Stimulated activated memory B cell treated with anti-CD40 and anti-IgM and Interleukin-4, amounts not matched to agents 10 μg/mL and 1 μg/mL and 100 μg/mL, for 72 hours (primary cell): ENCODE measurements at regions not wholly inside any gene's neighbourhood (a gene's known extent, or its start where the extent isn't known, plus 50 kb on each side); places are given as distances from the start of the nearest gene placed in this dataset.

ENCODE experiments used
- ATAC-seq: fragments of 150-1000 bp; cut with Tn5 transposase; 2 replicates; pipeline ENCODE4 v1.10.0; 2021
- H3K27ac Mint-ChIP-seq: one replicate; pipeline ENCODE4 v1.8.0; 2022; ENCODE audit warnings: mild to moderate bottlenecking, mixed read lengths
- H3K27me3 Mint-ChIP-seq: one replicate; pipeline ENCODE4 v1.8.0; 2022; ENCODE audit warnings: mixed read lengths
- H3K36me3 Mint-ChIP-seq: one replicate; pipeline ENCODE4 v1.8.0; 2022; ENCODE audit warnings: mixed read lengths
- H3K4me1 Mint-ChIP-seq: one replicate; pipeline ENCODE4 v1.8.0; 2022; ENCODE audit warnings: mixed read lengths
- H3K4me3 Mint-ChIP-seq: one replicate; pipeline ENCODE4 v1.8.0; 2022; ENCODE audit warnings: mild to moderate bottlenecking, moderate library complexity, mixed read lengths
- H3K9me3 Mint-ChIP-seq: one replicate; pipeline ENCODE4 v1.8.0; 2022; ENCODE audit warnings: mixed read lengths

DNA sequence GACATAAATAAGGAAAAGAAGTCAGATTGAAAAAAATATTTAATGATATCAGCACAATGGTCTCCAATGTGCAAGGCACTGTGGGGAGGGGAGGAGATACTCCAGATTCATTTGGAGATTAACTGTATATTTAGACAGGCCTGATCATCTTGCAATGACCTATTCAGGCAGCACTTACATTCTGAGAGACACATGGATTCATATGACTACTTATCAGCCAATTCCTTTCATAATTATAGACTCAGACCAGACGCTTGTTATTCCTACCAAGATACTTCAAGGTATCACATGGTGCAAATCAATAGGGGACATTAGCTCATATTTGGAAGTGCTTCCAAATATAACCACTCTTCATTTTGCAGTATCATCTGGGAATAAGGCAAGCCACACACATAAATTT, 153.5 kb upstream of the TARS1 start:
- ATAC-seq: no peak
- Mint-ChIP-seq H3K27me3 (no peaks in the 10 kb centered on the region), H3K9me3 (peaks cover 8% of the 10 kb centered on the region), H3K27ac (no peak overlapping the region), H3K4me1 (no peaks in the 10 kb centered on the region), H3K36me3 (no peaks in the 10 kb centered on the region), H3K4me3 (no peak overlapping the region)

GRCh38 chr5:33291216-33292000, 149.4 kb upstream of the TARS1 start:
- no peaks in the 10 kb centered on the region for H3K36me3 Mint-ChIP-seq
- ATAC-seq: no peak
- no peaks in the 10 kb centered on the region for H3K4me1 Mint-ChIP-seq
- no peak overlapping the region for H3K4me3 Mint-ChIP-seq
- H3K27me3 Mint-ChIP-seq: no peaks in the 10 kb centered on the region
- H3K9me3 Mint-ChIP-seq: peaks cover 8% of the 10 kb centered on the region
- H3K27ac Mint-ChIP-seq: no peak overlapping the region

DNA sequence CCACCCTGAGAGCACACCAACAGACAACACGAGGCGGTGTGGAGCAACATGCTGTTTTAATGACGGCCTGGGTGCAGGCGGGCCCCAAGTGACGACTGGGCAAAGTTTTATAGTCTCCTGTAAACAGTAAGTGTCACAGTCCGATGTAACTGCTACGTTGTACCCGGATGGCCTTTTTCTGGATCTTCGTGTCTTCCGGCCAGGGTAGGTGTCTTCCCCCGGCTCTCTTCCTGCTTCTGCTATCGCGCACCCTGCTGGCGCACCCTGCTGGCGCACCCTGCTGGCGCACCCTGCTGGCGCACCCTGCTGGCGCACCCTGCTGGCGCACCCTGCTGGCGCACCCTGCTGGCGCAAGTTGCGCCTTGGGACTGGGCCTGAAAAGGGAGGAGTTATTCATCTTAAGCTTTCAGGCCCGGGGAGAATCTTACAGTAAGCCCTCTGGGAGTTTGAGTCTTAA, 143.0 kb upstream of the TARS1 start:
- Mint-ChIP-seq H3K36me3 (no peaks in the 10 kb centered on the region), H3K9me3 (no peaks in the 10 kb centered on the region), H3K4me1 (peaks cover 14% of the 10 kb centered on the region), H3K27ac (no peak overlapping the region), H3K4me3 (no peak overlapping the region), H3K27me3 (no peaks in the 10 kb centered on the region)
- no peak for ATAC-seq

GRCh38 chr5:33299621-33300208, 141.1 kb upstream of the TARS1 start:
- Mint-ChIP-seq H3K4me3 (no peak overlapping the region), H3K9me3 (no peaks in the 10 kb centered on the region), H3K36me3 (no peaks in the 10 kb centered on the region), H3K27ac (no peak overlapping the region), H3K27me3 (no peaks in the 10 kb centered on the region), H3K4me1 (peaks cover 14% of the 10 kb centered on the region)
- no peak for ATAC-seq

GRCh38 chr5:33300209-33300742, 140.5 kb upstream of the TARS1 start:
- Mint-ChIP-seq H3K36me3 (no peaks in the 10 kb centered on the region), H3K9me3 (no peaks in the 10 kb centered on the region), H3K27ac (no peak overlapping the region), H3K4me1 (peaks cover 14% of the 10 kb centered on the region), H3K4me3 (no peak overlapping the region), H3K27me3 (no peaks in the 10 kb centered on the region)
- peak; percentile 73 for ATAC-seq

DNA sequence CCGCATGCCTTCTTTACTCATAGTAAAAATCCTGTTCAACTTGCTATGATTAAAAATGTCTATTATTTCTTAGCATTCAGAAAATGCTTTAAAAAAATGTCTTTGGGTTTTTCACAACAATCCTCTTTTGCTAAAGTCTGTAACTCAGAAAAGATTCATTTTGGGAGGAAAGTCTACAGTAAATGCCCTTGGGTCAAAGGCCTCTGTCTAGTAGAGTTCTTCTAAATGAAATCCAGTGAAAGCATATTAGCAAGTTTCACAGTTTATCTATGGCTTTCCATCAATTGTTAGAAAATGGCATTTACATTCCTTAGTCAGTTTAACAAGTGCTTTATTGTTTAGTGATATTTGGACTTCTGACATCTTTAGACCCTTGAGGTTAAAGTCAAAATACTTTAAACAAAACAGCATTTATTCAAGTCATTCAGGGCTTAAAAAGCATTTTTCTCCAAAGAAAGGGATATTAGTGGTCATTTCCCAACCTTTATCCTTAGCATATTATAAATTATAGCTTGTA, 137.1 kb upstream of the TARS1 start:
- Mint-ChIP-seq H3K27ac (no peak overlapping the region), H3K4me3 (no peak overlapping the region), H3K9me3 (no peaks in the 10 kb centered on the region), H3K27me3 (no peaks in the 10 kb centered on the region), H3K36me3 (no peaks in the 10 kb centered on the region), H3K4me1 (peaks cover 14% of the 10 kb centered on the region)
- no peak for ATAC-seq

DNA sequence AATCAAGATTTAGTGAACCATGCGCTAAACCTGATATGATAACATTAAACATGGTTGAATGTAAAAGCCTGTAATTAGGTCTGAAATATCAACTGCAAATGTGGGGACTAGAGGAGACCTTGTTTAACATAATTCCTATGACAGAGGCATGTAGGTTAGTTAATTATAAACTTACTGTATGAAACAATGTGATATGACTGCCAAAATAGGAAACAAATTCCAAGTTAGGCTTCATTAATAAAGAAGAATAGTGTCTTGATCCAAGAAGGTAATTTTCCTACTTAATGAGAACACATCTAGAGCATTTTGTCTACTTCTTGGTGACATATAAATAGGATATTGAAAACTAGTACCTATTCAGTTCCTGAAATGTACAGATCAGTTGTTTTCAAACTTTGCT, 136.2 kb upstream of the TARS1 start:
- ATAC-seq: no peak
- H3K27ac Mint-ChIP-seq: no peak overlapping the region
- no peaks in the 10 kb centered on the region for H3K9me3 Mint-ChIP-seq
- H3K4me3 Mint-ChIP-seq: no peak overlapping the region
- H3K4me1 Mint-ChIP-seq: peaks cover 10% of the 10 kb centered on the region
- H3K27me3 Mint-ChIP-seq: no peaks in the 10 kb centered on the region
- H3K36me3 Mint-ChIP-seq: no peaks in the 10 kb centered on the region

DNA sequence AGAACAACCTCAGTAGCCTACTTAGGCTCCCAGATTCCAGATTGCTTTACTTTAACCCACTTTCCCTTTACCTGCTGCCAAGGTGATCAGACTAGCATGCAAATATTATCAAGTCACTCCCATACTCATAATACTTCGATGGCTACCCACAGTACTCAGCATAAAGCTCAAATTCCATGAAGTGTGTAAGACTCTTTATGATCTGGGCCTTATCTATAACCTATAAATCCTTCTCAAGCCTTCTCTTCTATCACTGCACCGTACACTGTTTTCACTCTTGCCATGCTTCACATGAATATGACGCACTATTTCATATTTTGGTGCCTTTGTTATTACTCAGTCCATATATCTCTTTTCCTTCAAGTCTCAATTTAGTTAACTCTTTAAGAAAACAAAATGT, 135.2 kb upstream of the TARS1 start:
- Mint-ChIP-seq H3K27me3 (no peaks in the 10 kb centered on the region), H3K27ac (no peak overlapping the region)

GRCh38 chr5:33306758-33307157, 134.0 kb upstream of the TARS1 start:
- Mint-ChIP-seq H3K4me1 (no peaks in the 10 kb centered on the region), H3K9me3 (no peaks in the 10 kb centered on the region), H3K36me3 (no peaks in the 10 kb centered on the region), H3K27me3 (no peaks in the 10 kb centered on the region), H3K27ac (no peak overlapping the region), H3K4me3 (no peak overlapping the region)
- no peak for ATAC-seq

More for the DNA sequence above, 135.2 kb upstream of the TARS1 start:
- Mint-ChIP-seq H3K4me3 (no peak overlapping the region), H3K9me3 (no peaks in the 10 kb centered on the region), H3K36me3 (no peaks in the 10 kb centered on the region), H3K4me1 (peaks cover under 1% of the 10 kb centered on the region)
- no peak for ATAC-seq

DNA sequence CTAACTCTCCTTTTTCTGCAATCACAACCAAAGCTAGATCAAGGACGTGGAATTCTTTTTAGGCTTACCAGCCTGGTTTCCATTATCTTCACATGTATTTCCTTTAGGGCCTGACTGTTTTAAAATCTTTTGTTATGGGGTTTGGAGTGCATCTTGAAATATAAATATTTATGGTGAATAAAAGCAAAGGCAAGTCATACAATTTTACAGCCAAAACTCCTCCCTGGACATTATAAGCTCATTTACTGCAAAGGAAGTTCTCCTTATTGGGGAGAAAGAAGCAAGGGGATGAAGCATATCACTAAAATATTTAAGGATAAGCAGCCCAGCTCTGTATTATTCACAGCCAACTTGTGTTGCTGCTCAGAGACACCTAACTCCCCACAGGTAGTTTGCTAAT, 132.2 kb upstream of the TARS1 start:
- Mint-ChIP-seq H3K4me3 (no peak overlapping the region), H3K9me3 (peaks cover 3% of the 10 kb centered on the region), H3K27me3 (no peaks in the 10 kb centered on the region), H3K27ac (no peak overlapping the region), H3K4me1 (no peaks in the 10 kb centered on the region), H3K36me3 (no peaks in the 10 kb centered on the region)
- ATAC-seq: no peak

GRCh38 chr5:33309068-33309467, 131.7 kb upstream of the TARS1 start:
- Mint-ChIP-seq H3K4me1 (no peaks in the 10 kb centered on the region), H3K4me3 (no peak overlapping the region)

GRCh38 chr5:33309536-33310345, 131.0 kb upstream of the TARS1 start:
- H3K27ac Mint-ChIP-seq: no peak overlapping the region
- ATAC-seq: no peak
- no peaks in the 10 kb centered on the region for H3K27me3 Mint-ChIP-seq
- H3K9me3 Mint-ChIP-seq: peaks cover 3% of the 10 kb centered on the region
- no peaks in the 10 kb centered on the region for H3K4me1 Mint-ChIP-seq
- no peak overlapping the region for H3K4me3 Mint-ChIP-seq
- H3K36me3 Mint-ChIP-seq: no peaks in the 10 kb centered on the region

More at GRCh38 chr5:33309068-33309467, 131.7 kb upstream of the TARS1 start:
- Mint-ChIP-seq H3K9me3 (peaks cover 3% of the 10 kb centered on the region), H3K27me3 (no peaks in the 10 kb centered on the region), H3K36me3 (no peaks in the 10 kb centered on the region), H3K27ac (no peak overlapping the region)
- no peak for ATAC-seq

GRCh38 chr5:33310451-33310850, 130.3 kb upstream of the TARS1 start:
- no peak for ATAC-seq
- no peak overlapping the region for H3K27ac Mint-ChIP-seq
- no peaks in the 10 kb centered on the region for H3K4me1 Mint-ChIP-seq
- no peak overlapping the region for H3K4me3 Mint-ChIP-seq
- H3K27me3 Mint-ChIP-seq: no peaks in the 10 kb centered on the region
- no peaks in the 10 kb centered on the region for H3K36me3 Mint-ChIP-seq
- peaks cover 3% of the 10 kb centered on the region for H3K9me3 Mint-ChIP-seq

GRCh38 chr5:33311893-33312292, 128.9 kb upstream of the TARS1 start:
- Mint-ChIP-seq H3K9me3 (peaks cover 3% of the 10 kb centered on the region), H3K27ac (no peak overlapping the region), H3K36me3 (no peaks in the 10 kb centered on the region), H3K27me3 (no peaks in the 10 kb centered on the region), H3K4me1 (no peaks in the 10 kb centered on the region), H3K4me3 (no peak overlapping the region)
- no peak for ATAC-seq
